Neural cell (in vitro differentiated cells): ENCODE measurements at regions not wholly inside any gene's neighbourhood (a gene's known extent, or its start where the extent isn't known, plus 50 kb on each side); places are given as distances from the start of the nearest gene placed in this dataset.

Experiments
- H2AFZ ChIP-seq: fragments of 200-600, 300-800 bp; sonication (generic), shearing (Covaris generic); 2 replicates; pipeline ENCODE4 v1.6.0; 2014; ENCODE audit warnings: low read depth, mild to moderate bottlenecking, antibody characterized with exemption, low read length, moderate library complexity
- H3F3A ChIP-seq: fragments of 200-600 bp; shearing (Covaris generic); 2 replicates; pipeline ENCODE4 v1.6.1; 2016; ENCODE audit warnings: mild to moderate bottlenecking, moderate library complexity, mixed read lengths, antibody characterized with exemption, low read length; ENCODE audit not compliant: insufficient read depth, poor library complexity, severe bottlenecking
- H3K27ac ChIP-seq: fragments of 200-600, 300-800 bp; sonication (generic), shearing (Covaris generic); 2 replicates; pipeline ENCODE4 v1.5.1; 2014; ENCODE audit warnings: mild to moderate bottlenecking, low read length, moderate library complexity
- H3K27me3 ChIP-seq: fragments of 300-800, 200-600 bp; sonication (generic), shearing (Covaris generic); 2 replicates; pipeline ENCODE4 v1.6.0; 2014; ENCODE audit warnings: mild to moderate bottlenecking, low read depth, low read length, moderate library complexity; ENCODE audit not compliant: insufficient read depth
- H3K36me3 ChIP-seq: fragments of 300-800, 200-600 bp; sonication (generic), shearing (Covaris generic); 2 replicates; pipeline ENCODE4 v1.5.1; 2014; ENCODE audit warnings: mild to moderate bottlenecking, antibody characterized with exemption, low read length, moderate library complexity; ENCODE audit not compliant: insufficient read depth
- H3K4me2 ChIP-seq: fragments of 300-800, 200-600 bp; sonication (generic), shearing (Covaris generic); 2 replicates; pipeline ENCODE4 v1.6.0; 2014; ENCODE audit warnings: mild to moderate bottlenecking, low read length
- H3K4me3 ChIP-seq: fragments of 300-800, 200-600 bp; sonication (generic), shearing (Covaris generic); 2 replicates; pipeline ENCODE4 v1.5.1; 2014; ENCODE audit warnings: mild to moderate bottlenecking, low read length, moderate library complexity
- H3K79me2 ChIP-seq: fragments of 200-600 bp; shearing (Covaris generic); replicated peaks from 2 replicates; pipeline ENCODE4 v1.6.0; 2014; ENCODE audit warnings: mild to moderate bottlenecking, low read length, moderate library complexity; ENCODE audit not compliant: insufficient read depth
- H3K9ac ChIP-seq: fragments of 300-800, 200-600 bp; sonication (generic), shearing (Covaris generic); 2 replicates; pipeline ENCODE4 v1.6.1; 2016; ENCODE audit warnings: mild to moderate bottlenecking, low read length, mixed read lengths
- H3K9me2 ChIP-seq: fragments of 200-600 bp; shearing (Covaris generic); 2 replicates; pipeline ENCODE4 v1.6.1; 2016; ENCODE audit warnings: mild to moderate bottlenecking, low read length, mixed read lengths; ENCODE audit not compliant: insufficient read depth
- H3K9me3 ChIP-seq: fragments of 200-600, 300-800 bp; sonication (generic), shearing (Covaris generic); 2 replicates; pipeline ENCODE4 v1.6.1; 2016; ENCODE audit warnings: mild to moderate bottlenecking, mixed run types, low read length, moderate library complexity, mixed read lengths
- H4K20me1 ChIP-seq: fragments of 200-600 bp; shearing (Covaris generic); 2 replicates; pipeline ENCODE4 v1.6.1; 2016; ENCODE audit warnings: mild to moderate bottlenecking, mixed run types; ENCODE audit not compliant: insufficient read depth
- CTCF ChIP-seq: fragments of 450-650 bp; IDR thresholded peaks from 2 replicates; pipeline ENCODE4 v1.5.1; 2014; ENCODE audit warnings: antibody characterized with exemption, mild to moderate bottlenecking, moderate library complexity; ENCODE audit not compliant: poor library complexity, severe bottlenecking
- EP300 ChIP-seq: fragments of 450-650 bp; conservative IDR thresholded peaks from 2 replicates; pipeline ENCODE4 v1.6.1; 2014; ENCODE audit warnings: antibody characterized with exemption, mild to moderate bottlenecking, moderate library complexity; ENCODE audit not compliant: poor library complexity, severe bottlenecking
- EZH2 ChIP-seq: fragments of 200-600, 300-800 bp; shearing (Covaris generic), sonication (generic); IDR thresholded peaks from 2 replicates; pipeline ENCODE4 v1.6.1; 2014; ENCODE audit warnings: antibody characterized with exemption, low read length, borderline replicate concordance, mild to moderate bottlenecking; ENCODE audit not compliant: insufficient read depth, poor library complexity, severe bottlenecking
- MXI1 ChIP-seq: fragments of 450-650 bp; conservative IDR thresholded peaks from 2 replicates; pipeline ENCODE4 v1.6.1; 2014; ENCODE audit warnings: antibody characterized with exemption, mild to moderate bottlenecking; ENCODE audit not compliant: poor library complexity, severe bottlenecking
- POLR2AphosphoS5 ChIP-seq: IDR thresholded peaks from 2 replicates; pipeline ENCODE4 v1.6.1; 2012
- RAD21 ChIP-seq: fragments of 450-650 bp; conservative IDR thresholded peaks from 2 replicates; pipeline ENCODE4 v1.6.1; 2014; ENCODE audit warnings: antibody characterized with exemption, mild to moderate bottlenecking, moderate library complexity
- REST ChIP-seq: IDR thresholded peaks from 2 replicates; pipeline ENCODE4 v1.6.1; 2012; ENCODE audit warnings: borderline replicate concordance
- SMC3 ChIP-seq: fragments of 450-650 bp; conservative IDR thresholded peaks from 2 replicates; pipeline ENCODE4 v1.6.1; 2014; ENCODE audit warnings: antibody characterized with exemption, mild to moderate bottlenecking, moderate library complexity; ENCODE audit not compliant: poor library complexity
- TAF1 ChIP-seq: IDR thresholded peaks from 2 replicates; pipeline ENCODE4 v1.6.1; 2012; ENCODE audit warnings: low read depth

- H4K20me1 ChIP-seq, result no peaks in the 10 kb centered on the region
- H3K4me2 ChIP-seq, result no peak overlapping the region
- H3K79me2 ChIP-seq, result no peaks in the 10 kb centered on the region
- no peaks in the 10 kb centered on the region for H3K9me2 ChIP-seq
- no peak overlapping the region for H2AFZ ChIP-seq
- H3K27ac ChIP-seq, result no peak overlapping the region
- H3F3A ChIP-seq, result no peaks in the 10 kb centered on the region
- no peak overlapping the region for H3K4me3 ChIP-seq
- no peaks in the 10 kb centered on the region for H3K27me3 ChIP-seq
- TF ChIP-seq TAF1 (no peak), CTCF (no peak), REST (no peak), MXI1 (no peak), RAD21 (no peak), EZH2 (no peak), EP300 (no peak), POLR2AphosphoS5 (no peak), SMC3 (no peak)
- no peaks in the 10 kb centered on the region for H3K36me3 ChIP-seq
- no peaks in the 10 kb centered on the region for H3K9me3 ChIP-seq
- no peak overlapping the region for H3K9ac ChIP-seq
Measured at GRCh38 chr2:223529696-223530095, 72.5 kb downstream of the SCG2 start.

GRCh38 chr2:223530811-223531210 is 71.3 kb downstream of the SCG2 start:
- H3K4me3 ChIP-seq, result no peak overlapping the region
- H3K27me3 ChIP-seq, result no peaks in the 10 kb centered on the region
- no peaks in the 10 kb centered on the region for H3F3A ChIP-seq
- H3K36me3 ChIP-seq, result no peaks in the 10 kb centered on the region
- H3K9me3 ChIP-seq, result no peaks in the 10 kb centered on the region
- no peak overlapping the region for H3K27ac ChIP-seq
- no peak overlapping the region for H3K4me2 ChIP-seq
- no peaks in the 10 kb centered on the region for H4K20me1 ChIP-seq
- no peak overlapping the region for H3K9ac ChIP-seq
- H3K79me2 ChIP-seq, result no peaks in the 10 kb centered on the region
- no peaks in the 10 kb centered on the region for H3K9me2 ChIP-seq
- no peak for TF ChIP-seq EZH2
- TF ChIP-seq EP300, result no peak
- no peak overlapping the region for H2AFZ ChIP-seq

GRCh38 chr2:223532161-223532560 is 70.0 kb downstream of the SCG2 start:
- no peaks in the 10 kb centered on the region for H3K79me2 ChIP-seq
- H2AFZ ChIP-seq, result no peak overlapping the region
- no peaks in the 10 kb centered on the region for H3K27me3 ChIP-seq
- no peak overlapping the region for H3K9ac ChIP-seq
- H4K20me1 ChIP-seq, result no peaks in the 10 kb centered on the region
- no peaks in the 10 kb centered on the region for H3K9me3 ChIP-seq
- no peak overlapping the region for H3K27ac ChIP-seq
- H3K4me2 ChIP-seq, result no peak overlapping the region
- no peaks in the 10 kb centered on the region for H3F3A ChIP-seq
- TF ChIP-seq EP300 (no peak), POLR2AphosphoS5 (no peak), RAD21 (no peak), MXI1 (no peak), CTCF (no peak), EZH2 (no peak), SMC3 (no peak), TAF1 (no peak), REST (no peak)
- H3K36me3 ChIP-seq, result no peaks in the 10 kb centered on the region
- no peaks in the 10 kb centered on the region for H3K9me2 ChIP-seq
- H3K4me3 ChIP-seq, result no peak overlapping the region
